ENCODE measurements at regions not wholly inside any gene's neighbourhood (a gene's known extent, or its start where the extent isn't known, plus 50 kb on each side); places are given as distances from the start of the nearest gene placed in this dataset.

- ChIA-PET POLR2A (no interaction called here), CTCF (ENCODE audit: unreplicated experiment) (no interaction called here)
- H3K27ac ChIP-seq (ENCODE audit: low read depth, low read length, poor library complexity, severe bottlenecking), result no peak overlapping the region
- H3K4me2 ChIP-seq (ENCODE audit: low read length), result no peak overlapping the region
- BruUV-seq (replicated peaks), result no TSS peak
- no peaks in the 10 kb centered on the region for H3K9me2 ChIP-seq (ENCODE audit: insufficient read depth, low read length)
- no peak for TF ChIP-seq EZH2phosphoT487 (IDR thresholded peaks at IDR 0.05; ENCODE audit: borderline replicate concordance, low read depth, low read length)
- TF ChIP-seq, protein P1, sequence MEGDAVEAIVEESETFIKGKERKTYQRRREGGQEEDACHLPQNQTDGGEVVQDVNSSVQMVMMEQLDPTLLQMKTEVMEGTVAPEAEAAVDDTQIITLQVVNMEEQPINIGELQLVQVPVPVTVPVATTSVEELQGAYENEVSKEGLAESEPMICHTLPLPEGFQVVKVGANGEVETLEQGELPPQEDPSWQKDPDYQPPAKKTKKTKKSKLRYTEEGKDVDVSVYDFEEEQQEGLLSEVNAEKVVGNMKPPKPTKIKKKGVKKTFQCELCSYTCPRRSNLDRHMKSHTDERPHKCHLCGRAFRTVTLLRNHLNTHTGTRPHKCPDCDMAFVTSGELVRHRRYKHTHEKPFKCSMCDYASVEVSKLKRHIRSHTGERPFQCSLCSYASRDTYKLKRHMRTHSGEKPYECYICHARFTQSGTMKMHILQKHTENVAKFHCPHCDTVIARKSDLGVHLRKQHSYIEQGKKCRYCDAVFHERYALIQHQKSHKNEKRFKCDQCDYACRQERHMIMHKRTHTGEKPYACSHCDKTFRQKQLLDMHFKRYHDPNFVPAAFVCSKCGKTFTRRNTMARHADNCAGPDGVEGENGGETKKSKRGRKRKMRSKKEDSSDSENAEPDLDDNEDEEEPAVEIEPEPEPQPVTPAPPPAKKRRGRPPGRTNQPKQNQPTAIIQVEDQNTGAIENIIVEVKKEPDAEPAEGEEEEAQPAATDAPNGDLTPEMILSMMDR (conservative IDR thresholded peaks at IDR 0.05; ENCODE audit: low read length), result no peak
- H3K79me2 ChIP-seq (ENCODE audit: insufficient read depth, low read depth, low read length), result no peaks in the 10 kb centered on the region
- no peak overlapping the region for H3K4me3 ChIP-seq (ENCODE audit: low read depth, low read length, poor library complexity, severe bottlenecking)
- no peaks in the 10 kb centered on the region for H3K36me3 ChIP-seq (ENCODE audit: insufficient read depth, low read length)
- intact Hi-C loops (cut with micrococcal nuclease; ENCODE audit: unreplicated experiment), result no loop called here
- DNase-seq (ENCODE audit: low spot score), result no peak
- H3K4me1 ChIP-seq (ENCODE audit: insufficient read depth, low read length, poor library complexity, severe bottlenecking), result no peaks in the 10 kb centered on the region
- no peaks in the 10 kb centered on the region for H4K20me1 ChIP-seq (ENCODE audit: insufficient read depth, low read length)
- peak overlapping the region; percentile 8; the same call in 1 of the 2 replicates for H2AFZ ChIP-seq (ENCODE audit: low read length)
- H3K9me3 ChIP-seq (ENCODE audit: low read length), result no peaks in the 10 kb centered on the region
These were observed 355.7 kb downstream of the SOX2 start for GRCh38 chr3:182067423-182067822.

DNA sequence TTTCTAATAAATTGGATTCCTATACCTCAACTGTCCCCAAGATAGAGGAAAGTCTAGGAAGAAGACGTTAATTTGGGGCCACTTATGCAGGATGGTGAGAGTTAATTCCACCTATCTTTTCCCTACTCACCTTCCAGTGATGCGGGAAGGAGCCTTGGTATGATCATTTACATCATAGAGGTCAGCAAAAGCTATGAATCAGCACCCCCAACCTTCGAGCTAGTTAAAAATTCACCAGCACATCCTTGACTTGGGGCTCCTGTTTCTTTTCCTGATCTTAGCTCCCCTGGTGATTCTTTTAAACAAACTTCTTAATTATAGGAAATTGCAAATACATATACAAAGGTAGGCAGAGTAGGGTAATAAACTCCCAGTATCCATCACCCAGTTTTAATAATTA lies 366.6 kb downstream of the SOX2 start:
- POLR2A ChIA-PET, result no interaction called here
- Histone ChIP-seq H3K4me3 (ENCODE audit: low read depth, low read length, poor library complexity, severe bottlenecking) (no peak overlapping the region), H4K20me1 (ENCODE audit: insufficient read depth, low read length) (no peaks in the 10 kb centered on the region), H3K4me2 (ENCODE audit: low read length) (no peak overlapping the region), H3K9me3 (ENCODE audit: low read length) (no peaks in the 10 kb centered on the region), H3K36me3 (ENCODE audit: insufficient read depth, low read length) (no peaks in the 10 kb centered on the region), H3K79me2 (ENCODE audit: insufficient read depth, low read depth, low read length) (no peaks in the 10 kb centered on the region), H3K27ac (ENCODE audit: low read depth, low read length, poor library complexity, severe bottlenecking) (no peak overlapping the region), H3K4me1 (ENCODE audit: insufficient read depth, low read length, poor library complexity, severe bottlenecking) (no peaks in the 10 kb centered on the region), H2AFZ (ENCODE audit: low read length) (peak overlapping the region; percentile 31; the same call in 1 of the 2 replicates), H3K9me2 (ENCODE audit: insufficient read depth, low read length) (no peaks in the 10 kb centered on the region)
- BruUV-seq (replicated peaks), result no TSS peak
- TF ChIP-seq, protein P1 (conservative IDR thresholded peaks at IDR 0.05; ENCODE audit: low read length), result no peak
- no peak for TF ChIP-seq EZH2phosphoT487 (IDR thresholded peaks at IDR 0.05; ENCODE audit: borderline replicate concordance, low read depth, low read length)
- intact Hi-C loops (cut with micrococcal nuclease; ENCODE audit: unreplicated experiment), result no loop called here
- DNase-seq (ENCODE audit: low spot score), result no peak
- CTCF ChIA-PET (ENCODE audit: unreplicated experiment), result no interaction called here

GRCh38 chr3:182078929-182079328 lies 367.2 kb downstream of the SOX2 start:
- no peaks in the 10 kb centered on the region for H3K79me2 ChIP-seq (ENCODE audit: insufficient read depth, low read depth, low read length)
- intact Hi-C loops (cut with micrococcal nuclease; ENCODE audit: unreplicated experiment), result no loop called here

More at GRCh38 chr3:182078929-182079328, 367.2 kb downstream of the SOX2 start:
- DNase-seq (ENCODE audit: low spot score), result no peak
- Histone ChIP-seq H3K4me2 (ENCODE audit: low read length) (no peak overlapping the region), H3K4me3 (ENCODE audit: low read depth, low read length, poor library complexity, severe bottlenecking) (no peak overlapping the region), H4K20me1 (ENCODE audit: insufficient read depth, low read length) (no peaks in the 10 kb centered on the region), H3K9me3 (ENCODE audit: low read length) (no peaks in the 10 kb centered on the region), H3K4me1 (ENCODE audit: insufficient read depth, low read length, poor library complexity, severe bottlenecking) (no peaks in the 10 kb centered on the region), H3K9me2 (ENCODE audit: insufficient read depth, low read length) (no peaks in the 10 kb centered on the region), H3K27ac (ENCODE audit: low read depth, low read length, poor library complexity, severe bottlenecking) (no peak overlapping the region), H3K36me3 (ENCODE audit: insufficient read depth, low read length) (no peaks in the 10 kb centered on the region), H2AFZ (ENCODE audit: low read length) (no peak overlapping the region)
- CTCF ChIA-PET (ENCODE audit: unreplicated experiment), result no interaction called here
- POLR2A ChIA-PET, result no interaction called here
- BruUV-seq (replicated peaks), result no TSS peak
- TF ChIP-seq EZH2phosphoT487 (IDR thresholded peaks at IDR 0.05; ENCODE audit: borderline replicate concordance, low read depth, low read length), result no peak
- TF ChIP-seq, protein P1 (conservative IDR thresholded peaks at IDR 0.05; ENCODE audit: low read length), result no peak
